WTC11 (cell line): ENCODE measurements at regions not wholly inside any gene's neighbourhood (a gene's known extent, or its start where the extent isn't known, plus 50 kb on each side); places are given as distances from the start of the nearest gene placed in this dataset.

ENCODE experiments used
- NR2C2 ChIP-seq: sonication (generic); formaldehyde crosslinking; IDR thresholded peaks from 2 replicates; pipeline ENCODE4 v1.8.0; 2022; ENCODE audit warnings: mild to moderate bottlenecking, missing genetic modification reagents
- NR3C1 ChIP-seq: sonication (generic); formaldehyde crosslinking; conservative IDR thresholded peaks from 2 replicates; pipeline ENCODE4 v1.8.1; 2023; ENCODE audit warnings: low read depth, mild to moderate bottlenecking, missing genetic modification reagents
- SMAD3 ChIP-seq: sonication (generic); formaldehyde crosslinking; IDR thresholded peaks from 2 replicates; pipeline ENCODE4 v1.8.0; 2022; ENCODE audit warnings: missing genetic modification reagents, mild to moderate bottlenecking, borderline replicate concordance
- ZNF138 ChIP-seq: sonication (generic); formaldehyde crosslinking; conservative IDR thresholded peaks from 2 replicates; pipeline ENCODE4 v1.8.1; 2022; ENCODE audit warnings: mild to moderate bottlenecking, moderate library complexity, missing genetic modification reagents
- TF ChIP-seq, protein P1 (sequence below): fragments of 200-600 bp; IDR thresholded peaks from 2 replicates; pipeline ENCODE4 v1.8.0; 2022; ENCODE audit warnings: antibody characterized with exemption
- TF ChIP-seq, protein P2 (sequence below): sonication (generic); formaldehyde crosslinking; IDR thresholded peaks from 2 replicates; pipeline ENCODE4 v1.8.1; 2022; ENCODE audit warnings: low read depth, missing genetic modification reagents, borderline replicate concordance

DNA sequence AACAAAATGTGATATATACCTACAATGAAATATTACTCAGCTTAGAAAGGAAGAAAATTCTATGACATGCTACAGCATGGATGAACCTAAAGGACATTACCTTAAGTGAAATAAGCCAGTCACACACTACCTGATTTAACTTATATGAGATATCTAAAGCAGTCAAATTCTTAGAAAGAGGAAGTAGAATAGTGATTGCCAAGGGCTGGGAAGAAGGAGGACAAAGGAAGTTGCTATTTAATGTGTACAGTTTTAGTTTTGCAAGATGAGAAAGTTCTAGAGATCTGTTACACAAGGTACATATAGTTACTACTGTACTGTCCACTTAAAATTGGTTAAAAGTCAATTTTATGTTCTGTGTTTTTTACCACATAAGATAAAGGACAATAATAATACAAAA is 87.5 kb upstream of the KCTD3 start:
- TF ChIP-seq, protein P1, sequence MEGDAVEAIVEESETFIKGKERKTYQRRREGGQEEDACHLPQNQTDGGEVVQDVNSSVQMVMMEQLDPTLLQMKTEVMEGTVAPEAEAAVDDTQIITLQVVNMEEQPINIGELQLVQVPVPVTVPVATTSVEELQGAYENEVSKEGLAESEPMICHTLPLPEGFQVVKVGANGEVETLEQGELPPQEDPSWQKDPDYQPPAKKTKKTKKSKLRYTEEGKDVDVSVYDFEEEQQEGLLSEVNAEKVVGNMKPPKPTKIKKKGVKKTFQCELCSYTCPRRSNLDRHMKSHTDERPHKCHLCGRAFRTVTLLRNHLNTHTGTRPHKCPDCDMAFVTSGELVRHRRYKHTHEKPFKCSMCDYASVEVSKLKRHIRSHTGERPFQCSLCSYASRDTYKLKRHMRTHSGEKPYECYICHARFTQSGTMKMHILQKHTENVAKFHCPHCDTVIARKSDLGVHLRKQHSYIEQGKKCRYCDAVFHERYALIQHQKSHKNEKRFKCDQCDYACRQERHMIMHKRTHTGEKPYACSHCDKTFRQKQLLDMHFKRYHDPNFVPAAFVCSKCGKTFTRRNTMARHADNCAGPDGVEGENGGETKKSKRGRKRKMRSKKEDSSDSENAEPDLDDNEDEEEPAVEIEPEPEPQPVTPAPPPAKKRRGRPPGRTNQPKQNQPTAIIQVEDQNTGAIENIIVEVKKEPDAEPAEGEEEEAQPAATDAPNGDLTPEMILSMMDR: no peak
- TF ChIP-seq NR3C1 (CRISPR knock-in tag) (no peak), ZNF138 (CRISPR knock-in tag) (no peak), NR2C2 (no peak), SMAD3 (CRISPR knock-in tag) (no peak)
- TF ChIP-seq, protein P2, sequence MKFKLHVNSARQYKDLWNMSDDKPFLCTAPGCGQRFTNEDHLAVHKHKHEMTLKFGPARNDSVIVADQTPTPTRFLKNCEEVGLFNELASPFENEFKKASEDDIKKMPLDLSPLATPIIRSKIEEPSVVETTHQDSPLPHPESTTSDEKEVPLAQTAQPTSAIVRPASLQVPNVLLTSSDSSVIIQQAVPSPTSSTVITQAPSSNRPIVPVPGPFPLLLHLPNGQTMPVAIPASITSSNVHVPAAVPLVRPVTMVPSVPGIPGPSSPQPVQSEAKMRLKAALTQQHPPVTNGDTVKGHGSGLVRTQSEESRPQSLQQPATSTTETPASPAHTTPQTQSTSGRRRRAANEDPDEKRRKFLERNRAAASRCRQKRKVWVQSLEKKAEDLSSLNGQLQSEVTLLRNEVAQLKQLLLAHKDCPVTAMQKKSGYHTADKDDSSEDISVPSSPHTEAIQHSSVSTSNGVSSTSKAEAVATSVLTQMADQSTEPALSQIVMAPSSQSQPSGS (CRISPR knock-in tag): no peak
